GM12891 (cell line): ENCODE measurements at regions not wholly inside any gene's neighbourhood (a gene's known extent, or its start where the extent isn't known, plus 50 kb on each side); places are given as distances from the start of the nearest gene placed in this dataset.

Experiments used
- PAX5 ChIP-seq: IDR thresholded peaks from 2 replicates; pipeline ENCODE4 v1.6.1; 2011; ENCODE audit warnings: low read length, moderate library complexity, mild to moderate bottlenecking; ENCODE audit not compliant: insufficient read depth, severe bottlenecking
- POLR2A ChIP-seq: IDR thresholded peaks from 2 replicates; pipeline ENCODE4 v1.6.1; 2011; ENCODE audit warnings: low read depth, low read length, control low read depth
- POLR2AphosphoS5 ChIP-seq: IDR thresholded peaks from 2 replicates; pipeline ENCODE4 v1.6.1; 2011; ENCODE audit warnings: low read depth, low read length, control low read depth
- SPI1 ChIP-seq: IDR thresholded peaks from 2 replicates; pipeline ENCODE4 v1.6.1; 2011; ENCODE audit warnings: low read depth, low read length, control low read depth
- TAF1 ChIP-seq: IDR thresholded peaks from 2 replicates; pipeline ENCODE4 v1.6.1; 2011; ENCODE audit warnings: low read depth, low read length, control low read depth

DNA sequence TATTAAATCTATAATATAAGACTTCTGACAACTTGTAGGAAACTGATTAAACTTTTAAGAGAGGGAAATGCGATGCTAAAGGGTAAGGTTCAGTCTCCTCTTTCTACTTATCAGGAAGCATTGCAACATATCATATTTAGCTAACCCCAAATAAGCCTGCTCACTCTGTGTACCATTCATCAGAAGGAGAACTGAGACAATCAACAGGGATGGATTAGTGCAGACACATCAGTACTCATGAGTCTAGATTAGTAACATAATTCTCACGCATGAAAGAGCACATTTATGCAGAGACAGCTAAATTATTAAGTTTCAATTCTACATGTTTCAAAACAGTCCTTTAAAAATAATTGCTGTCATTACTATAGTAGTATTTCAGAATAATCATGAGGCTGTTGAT lies 354.2 kb upstream of the ZWINT start:
- TF ChIP-seq POLR2A (no peak), POLR2AphosphoS5 (no peak), TAF1 (no peak), PAX5 (no peak), SPI1 (no peak)
